Suprapubic skin (tissue), 4 donors: ENCODE measurements at regions not wholly inside any gene's neighbourhood (a gene's known extent, or its start where the extent isn't known, plus 50 kb on each side); places are given as distances from the start of the nearest gene placed in this dataset.

Source experiments
- CTCF ChIP-seq, 2 donors: fragments of 200-600 bp in 1 of 2; fragments of 450-650 bp in 1 of 2; sonication (generic) in 1 of 2; IDR thresholded peaks; one replicate each; pipeline ENCODE4 v1.5.1; 2016 to 2019; ENCODE audit warnings: antibody characterized with exemption in 2 of 2, mild to moderate bottlenecking in 1 of 2, moderate library complexity in 1 of 2
- POLR2A ChIP-seq, 2 donors: fragments of 450-650 bp; IDR thresholded peaks; one replicate each; pipeline ENCODE4 v1.6.1; 2017; ENCODE audit warnings: antibody characterized with exemption in 2 of 2, mild to moderate bottlenecking in 2 of 2, moderate library complexity in 2 of 2
- POLR2AphosphoS5 ChIP-seq, 3 donors: sonication (generic); formaldehyde crosslinking; IDR thresholded peaks; one replicate each; pipeline ENCODE4 v1.6.1; 2017; ENCODE audit warnings: antibody characterized with exemption in 3 of 3

DNA sequence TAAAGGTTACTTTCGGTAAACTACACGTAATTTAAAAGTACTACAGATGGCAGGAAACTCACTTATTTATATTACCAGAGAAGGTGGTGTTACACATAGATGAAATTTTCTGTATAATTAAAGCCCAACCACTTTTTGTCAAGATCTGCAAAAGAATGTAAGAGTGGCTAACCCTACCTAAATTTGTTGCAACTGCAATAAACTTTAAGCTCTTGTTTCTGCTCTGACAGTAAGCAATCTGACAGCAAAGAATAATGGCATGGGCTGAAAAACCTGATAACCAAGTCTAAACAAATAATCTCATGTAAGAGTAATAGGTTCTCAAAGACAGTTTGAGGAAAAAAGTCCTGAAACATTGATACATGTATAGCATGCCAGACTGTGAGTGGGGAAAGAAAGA, 897.3 kb downstream of the TUSC7 start:
- no peak for TF ChIP-seq POLR2A (IDR thresholded peaks at IDR 0.05)
- TF ChIP-seq POLR2AphosphoS5 (IDR thresholded peaks at IDR 0.05), result no peak
- no peak for TF ChIP-seq CTCF (IDR thresholded peaks at IDR 0.05)
